GM19455 (cell line): ENCODE measurements at regions not wholly inside any gene's neighbourhood (a gene's known extent, or its start where the extent isn't known, plus 50 kb on each side); places are given as distances from the start of the nearest gene placed in this dataset.

Source experiments
- ATAC-seq: cut with Tn5 transposase; IDR thresholded peaks from one replicate; pipeline ENCODE4 v1.9.1; 2021; ENCODE audit not compliant: unreplicated experiment

GRCh38 chr14:46788994-46789393, 137.4 kb upstream of the RPL10L start:
- ATAC-seq: no peak

- ATAC-seq: no peak
Observed at GRCh38 chr14:46782281-46782680, 130.7 kb upstream of the RPL10L start.

DNA sequence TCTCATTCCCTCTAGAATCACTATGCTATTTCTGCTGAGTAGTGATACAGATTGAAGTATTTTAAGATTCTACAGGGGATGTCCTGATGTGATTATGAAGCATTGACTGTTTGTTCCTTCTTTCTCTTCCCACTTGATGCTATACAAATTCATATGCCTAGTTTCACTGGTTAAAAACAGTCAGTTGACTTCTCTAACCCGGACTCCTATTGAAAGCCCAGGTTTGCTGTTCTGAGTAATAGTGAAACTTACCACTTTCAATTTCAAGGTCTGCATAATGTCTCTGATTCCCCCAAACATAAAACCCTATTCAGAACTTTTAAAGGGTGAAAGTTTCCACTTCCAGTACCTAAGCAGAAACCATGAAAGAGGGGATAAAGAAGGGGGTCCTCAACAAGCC, 117.7 kb upstream of the RPL10L start:
- ATAC-seq: peak; percentile 98

GRCh38 chr14:46747001-46747652, 95.5 kb upstream of the RPL10L start:
- no peak for ATAC-seq

DNA sequence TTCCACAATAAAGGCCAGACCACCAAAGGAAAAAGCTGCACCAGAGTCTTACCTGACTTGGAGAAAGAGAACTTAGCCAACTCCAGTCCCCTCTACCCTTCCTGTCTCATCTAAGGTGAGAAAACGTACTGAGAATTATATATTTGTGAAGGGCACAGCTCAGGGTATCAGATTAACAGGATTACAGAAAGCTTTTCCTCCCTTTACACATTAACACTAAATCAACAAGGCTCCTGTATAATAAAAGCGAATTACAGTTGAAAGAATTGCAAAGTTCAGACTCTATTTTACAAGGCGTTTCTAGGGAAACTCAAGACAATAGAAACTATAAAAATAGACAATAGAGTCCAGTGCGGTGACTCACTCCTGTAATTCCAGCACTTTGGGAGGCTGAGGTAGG, 82.7 kb upstream of the RPL10L start:
- no peak for ATAC-seq

GRCh38 chr14:46717211-46717610, 65.6 kb upstream of the RPL10L start:
- ATAC-seq: no peak
